SK-N-SH (cell line): ENCODE measurements at regions not wholly inside any gene's neighbourhood (a gene's known extent, or its start where the extent isn't known, plus 50 kb on each side); places are given as distances from the start of the nearest gene placed in this dataset.

ENCODE experiments used
- CTCF ChIA-PET: fragments of 300-600, 350-600 bp; formaldehyde crosslinking; extraction: SDS; loops from one replicate; lab custom pipeline; 2021; lab: Yijun Ruan, JAX
- POLR2A ChIA-PET: fragments of 350-600 bp; sonication (Branson Sonifier 250); formaldehyde crosslinking; extraction: SDS; loops from one replicate; lab custom pipeline; 2020; ENCODE audit warnings: antibody characterized with exemption, inconsistent platforms; lab: Yijun Ruan, JAX
- DNase-seq: peaks from one replicate; pipeline ENCODE4 v3.0.0; 2012
- H2AFZ ChIP-seq: fragments of 200-600 bp; sonication (generic); 2 replicates; pipeline ENCODE4 v1.8.1; 2016; ENCODE audit warnings: antibody characterized with exemption, mild to moderate bottlenecking, low read depth
- H3F3A ChIP-seq: fragments of 200-600 bp; sonication (generic); replicated peaks from 2 replicates; pipeline ENCODE3; 2016; ENCODE audit warnings: antibody characterized with exemption, mild to moderate bottlenecking; ENCODE audit not compliant: insufficient read depth
- H3K27ac ChIP-seq, 2 experiments: fragments of 200-500 bp in 1 of 2; fragments of 200-600 bp in 1 of 2; sonication (Bioruptor generic) in 1 of 2; sonication (generic), shearing (Covaris generic) in 1 of 2; 2 replicates each; pipeline versions ENCODE4 v1.5.1 to v1.6.1; 2014 to 2016; ENCODE audit warnings: low read depth in 2 of 2, inconsistent platforms in 1 of 2, low read length in 1 of 2, mild to moderate bottlenecking in 1 of 2, mixed read lengths in 1 of 2
- H3K27me3 ChIP-seq: fragments of 200-600 bp; sonication (generic), shearing (Covaris generic); 2 replicates; pipeline ENCODE4 v1.6.1; 2016; ENCODE audit warnings: mixed run types; ENCODE audit not compliant: insufficient read depth
- H3K36me3 ChIP-seq, 2 experiments: fragments of 200-500 bp in 1 of 2; fragments of 200-600 bp in 1 of 2; sonication (Bioruptor generic) in 1 of 2; sonication (generic) in 1 of 2; replicated peaks in 1 of 2; 2 replicates each; pipeline versions ENCODE3 to v1.5.1; 2014 to 2016; ENCODE audit warnings: low read length in 1 of 2, mild to moderate bottlenecking in 1 of 2; ENCODE audit not compliant: insufficient read depth in 2 of 2, control insufficient read depth in 1 of 2
- H3K4me1 ChIP-seq, 2 experiments: fragments of 200-500 bp in 1 of 2; fragments of 200-600 bp in 1 of 2; sonication (Bioruptor generic) in 1 of 2; sonication (generic), shearing (Covaris generic) in 1 of 2; 2 replicates each; pipeline versions ENCODE4 v1.5.1 to v1.6.1; 2014 to 2016; ENCODE audit warnings: low read depth in 1 of 2, low read length in 1 of 2, mixed run types in 1 of 2; ENCODE audit not compliant: insufficient read depth in 2 of 2, control insufficient read depth in 1 of 2
- H3K4me2 ChIP-seq: fragments of 200-600 bp; sonication (generic), shearing (Covaris generic); 2 replicates; pipeline ENCODE4 v1.6.1; 2017; ENCODE audit warnings: mixed run types
- H3K4me3 ChIP-seq, 2 experiments: fragments of 200-500 bp in 1 of 2; fragments of 200-600 bp in 1 of 2; sonication (Bioruptor generic) in 1 of 2; sonication (generic), shearing (Covaris generic) in 1 of 2; 2 replicates each; pipeline versions ENCODE4 v1.5.1 to v1.8.1; 2014 to 2016; ENCODE audit warnings: low read depth in 2 of 2, inconsistent platforms in 1 of 2, low read length in 1 of 2, mild to moderate bottlenecking in 1 of 2, mixed read lengths in 1 of 2, moderate library complexity in 1 of 2
- H3K79me2 ChIP-seq: fragments of 200-600 bp; sonication (generic); 2 replicates; pipeline ENCODE4 v1.8.1; 2017; ENCODE audit warnings: mild to moderate bottlenecking; ENCODE audit not compliant: insufficient read depth
- H3K9ac ChIP-seq: fragments of 200-600 bp; sonication (generic); 2 replicates; pipeline ENCODE4 v1.6.1; 2017; ENCODE audit warnings: mixed run types
- H3K9me2 ChIP-seq: fragments of 200-600 bp; sonication (generic); 2 replicates; pipeline ENCODE4 v1.6.1; 2017; ENCODE audit warnings: mixed run types
- H3K9me3 ChIP-seq: fragments of 200-600 bp; sonication (generic); 2 replicates; pipeline ENCODE4 v1.6.1; 2017; ENCODE audit warnings: mixed run types, mild to moderate bottlenecking, moderate library complexity
- H4K20me1 ChIP-seq: fragments of 200-600 bp; sonication (generic); 2 replicates; pipeline ENCODE4 v1.6.1; 2017; ENCODE audit warnings: mild to moderate bottlenecking, mixed run types; ENCODE audit not compliant: insufficient read depth
- EP300 ChIP-seq, 2 experiments: IDR thresholded peaks; 2 replicates each; pipeline versions ENCODE4 v1.4.0 to v1.6.1; 2012; ENCODE audit warnings: borderline replicate concordance in 1 of 2, low read depth in 1 of 2, low read length in 1 of 2
- MEF2A ChIP-seq: IDR thresholded peaks from 2 replicates; pipeline ENCODE4 v1.4.0; 2012; ENCODE audit warnings: low read depth, borderline replicate concordance
- NFIC ChIP-seq: IDR thresholded peaks from 2 replicates; pipeline ENCODE4 v1.4.0; 2012; ENCODE audit warnings: borderline replicate concordance
- NRF1 ChIP-seq: IDR thresholded peaks from 2 replicates; pipeline ENCODE4 v1.6.1; 2012; ENCODE audit warnings: low read depth, mild to moderate bottlenecking, low read length
- RAD21 ChIP-seq: IDR thresholded peaks from 2 replicates; pipeline ENCODE4 v1.6.1; 2012; ENCODE audit warnings: mild to moderate bottlenecking, low read length
- RFX5 ChIP-seq: IDR thresholded peaks from 2 replicates; pipeline ENCODE4 v1.6.1; 2012; ENCODE audit warnings: mild to moderate bottlenecking, improper control_type of control experiment, low read length
- RXRA ChIP-seq: IDR thresholded peaks from 2 replicates; pipeline ENCODE4 v1.4.0; 2012; ENCODE audit warnings: low read depth, mild to moderate bottlenecking, borderline replicate concordance
- SIN3A ChIP-seq: IDR thresholded peaks from 2 replicates; pipeline ENCODE4 v1.6.1; 2012; ENCODE audit warnings: low read depth, mild to moderate bottlenecking, low read length, moderate library complexity, borderline replicate concordance
- TCF12 ChIP-seq: IDR thresholded peaks from 2 replicates; pipeline ENCODE4 v1.4.0; 2012
- TEAD4 ChIP-seq: IDR thresholded peaks from 2 replicates; pipeline ENCODE4 v1.4.0; 2012; ENCODE audit warnings: mild to moderate bottlenecking, borderline replicate concordance; ENCODE audit not compliant: insufficient read depth
- ZBTB33 ChIP-seq: IDR thresholded peaks from 2 replicates; pipeline ENCODE4 v1.4.0; 2012; ENCODE audit warnings: low read depth, borderline replicate concordance
- WGBS: methylation state at CpG from one replicate; pipeline ENCODE4 v1.1.6; 2017; ENCODE audit warnings: low lambda C conversion rate; 5-methylcytosine and 5-hydroxymethylcytosine counted together
- TF ChIP-seq, protein P1 (sequence below): IDR thresholded peaks from 2 replicates; pipeline ENCODE4 v1.4.0; 2012; ENCODE audit warnings: low read depth, borderline replicate concordance
- TF ChIP-seq, protein P2 (sequence below): fragments of 150-350 bp; IDR thresholded peaks from 2 replicates; pipeline ENCODE4 v1.6.1; 2016; ENCODE audit warnings: mild to moderate bottlenecking, low read depth, low read length

GRCh38 chr21:16075649-16076282 lies 346.0 kb downstream of the USP25 start:
- no peaks in the 10 kb centered on the region for H3F3A ChIP-seq
- CTCF ChIA-PET = no interaction called here
- POLR2A ChIA-PET = no interaction called here
- no peaks in the 10 kb centered on the region for H3K27me3 ChIP-seq
- TF ChIP-seq SIN3A (no peak), TCF12 (no peak), TEAD4 (no peak), RAD21 (no peak), NRF1 (no peak), RFX5 (no peak), MEF2A (no peak), RXRA (no peak), EP300 (IDR thresholded peaks at IDR 0.05; ENCODE audit: borderline replicate concordance in 1 of 2, low read depth in 1 of 2, low read length in 1 of 2) (no peak), ZBTB33 (no peak)
- TF ChIP-seq, protein P1, sequence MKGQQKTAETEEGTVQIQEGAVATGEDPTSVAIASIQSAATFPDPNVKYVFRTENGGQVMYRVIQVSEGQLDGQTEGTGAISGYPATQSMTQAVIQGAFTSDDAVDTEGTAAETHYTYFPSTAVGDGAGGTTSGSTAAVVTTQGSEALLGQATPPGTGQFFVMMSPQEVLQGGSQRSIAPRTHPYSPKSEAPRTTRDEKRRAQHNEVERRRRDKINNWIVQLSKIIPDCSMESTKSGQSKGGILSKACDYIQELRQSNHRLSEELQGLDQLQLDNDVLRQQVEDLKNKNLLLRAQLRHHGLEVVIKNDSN = no peak
- TF ChIP-seq, protein P2, sequence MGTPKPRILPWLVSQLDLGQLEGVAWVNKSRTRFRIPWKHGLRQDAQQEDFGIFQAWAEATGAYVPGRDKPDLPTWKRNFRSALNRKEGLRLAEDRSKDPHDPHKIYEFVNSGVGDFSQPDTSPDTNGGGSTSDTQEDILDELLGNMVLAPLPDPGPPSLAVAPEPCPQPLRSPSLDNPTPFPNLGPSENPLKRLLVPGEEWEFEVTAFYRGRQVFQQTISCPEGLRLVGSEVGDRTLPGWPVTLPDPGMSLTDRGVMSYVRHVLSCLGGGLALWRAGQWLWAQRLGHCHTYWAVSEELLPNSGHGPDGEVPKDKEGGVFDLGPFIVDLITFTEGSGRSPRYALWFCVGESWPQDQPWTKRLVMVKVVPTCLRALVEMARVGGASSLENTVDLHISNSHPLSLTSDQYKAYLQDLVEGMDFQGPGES = no peak
- TF ChIP-seq, all 33 proteins: peak for 0
- Histone ChIP-seq H3K9me2 (no peaks in the 10 kb centered on the region), H3K9ac (no peak overlapping the region), H3K4me1 (no peaks in the 10 kb centered on the region; a peak in 2 of 4 replicates), H3K27ac (no peak overlapping the region), H3K9me3 (no peaks in the 10 kb centered on the region), H2AFZ (no peak overlapping the region), H3K4me3 (no peak overlapping the region), H3K79me2 (no peaks in the 10 kb centered on the region), H3K36me3 (no peaks in the 10 kb centered on the region), H3K4me2 (no peak overlapping the region), H4K20me1 (no peaks in the 10 kb centered on the region)
- 69% methylated on average over 5 of the region's 5 CpGs for WGBS
- DNase-seq = no peak

DNA sequence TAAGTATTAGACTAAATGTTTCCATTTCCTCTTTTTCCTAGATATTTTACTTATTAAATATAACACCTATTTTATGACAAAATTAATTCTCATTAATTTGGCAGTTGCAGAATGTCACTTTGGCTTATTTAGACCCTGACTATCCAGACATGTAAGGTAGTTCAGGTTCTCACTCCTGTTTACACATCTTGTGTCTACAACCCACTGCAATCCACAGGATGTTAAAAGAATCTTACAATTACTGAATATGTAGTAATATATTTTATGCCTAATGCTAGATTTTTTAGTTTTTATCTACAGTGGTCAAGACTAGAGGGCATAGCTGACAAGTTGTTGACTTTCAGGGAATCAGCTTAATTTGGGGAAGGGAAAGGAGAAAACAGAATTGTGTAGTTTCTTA lies 346.7 kb downstream of the USP25 start:
- no peak for DNase-seq
- POLR2A ChIA-PET = no interaction called here
- H3F3A ChIP-seq = no peaks in the 10 kb centered on the region
- H3K4me2 ChIP-seq = no peak overlapping the region
- no peak overlapping the region for H3K9ac ChIP-seq
- H2AFZ ChIP-seq = no peak overlapping the region
- H4K20me1 ChIP-seq = no peaks in the 10 kb centered on the region
- CTCF ChIA-PET = interaction anchor here (0.6 kb wide), 1 partner anchor 254 kb away, joined by 3 read pairs; no protein-coding TSS in a partner anchor
- H3K36me3 ChIP-seq = no peaks in the 10 kb centered on the region
- H3K79me2 ChIP-seq = no peaks in the 10 kb centered on the region
- H3K4me1 ChIP-seq = no peaks in the 10 kb centered on the region; a peak in 2 of 4 replicates
- H3K9me3 ChIP-seq = no peaks in the 10 kb centered on the region
- H3K27ac ChIP-seq = no peak overlapping the region
- H3K9me2 ChIP-seq = no peaks in the 10 kb centered on the region
- H3K4me3 ChIP-seq = no peak overlapping the region
- TF ChIP-seq NFIC = no peak
- H3K27me3 ChIP-seq = no peaks in the 10 kb centered on the region
